ENCODE measurements at regions not wholly inside any gene's neighbourhood (a gene's known extent, or its start where the extent isn't known, plus 50 kb on each side); places are given as distances from the start of the nearest gene placed in this dataset.

- no peak for DNase-seq
- peaks cover 0 to 14% (median 2%) of the 10 kb centered on the region in 5 donors for H3K4me1 ChIP-seq (ENCODE audit: control insufficient read depth in 5 of 5, insufficient read depth in 5 of 5, low read length in 5 of 5)
Observed at GRCh38 chr22:23497016-23497885, 82.8 kb downstream of the IGLL1 start.

GRCh38 chr22:23496445-23496833, 83.7 kb downstream of the IGLL1 start:
- H3K4me1 ChIP-seq (ENCODE audit: control insufficient read depth in 5 of 5, insufficient read depth in 5 of 5, low read length in 5 of 5) = peaks cover 0 to 14% (median 2%) of the 10 kb centered on the region in 5 donors
- ATAC-seq (ENCODE audit: insufficient read depth, low FRiP score) (no peak), DNase-seq (no peak)
- no peaks in the 10 kb centered on the region for H3K36me3 ChIP-seq (ENCODE audit: control insufficient read depth in 4 of 4, insufficient read depth in 4 of 4, low read length in 4 of 4)
- no peaks in the 10 kb centered on the region for H3K9me3 ChIP-seq (ENCODE audit: control insufficient read depth in 4 of 4, insufficient read depth in 3 of 4, low read length in 3 of 4)
- H3K9ac ChIP-seq (ENCODE audit: insufficient read depth in 1 of 2, low read length in 2 of 2) = no peak overlapping the region
- 84 to 88% methylated on average over 3 of the region's 3 CpGs for WGBS, 2 donors
- no peak overlapping the region for H3K27ac ChIP-seq (ENCODE audit: low read depth in 1 of 2, low read length in 1 of 2)
- no peak overlapping the region for H3K4me3 ChIP-seq
- no peaks in the 10 kb centered on the region for H3K27me3 ChIP-seq (ENCODE audit: control insufficient read depth in 3 of 3, insufficient read depth in 3 of 3, low read length in 2 of 3)
- TF ChIP-seq, protein P1, sequence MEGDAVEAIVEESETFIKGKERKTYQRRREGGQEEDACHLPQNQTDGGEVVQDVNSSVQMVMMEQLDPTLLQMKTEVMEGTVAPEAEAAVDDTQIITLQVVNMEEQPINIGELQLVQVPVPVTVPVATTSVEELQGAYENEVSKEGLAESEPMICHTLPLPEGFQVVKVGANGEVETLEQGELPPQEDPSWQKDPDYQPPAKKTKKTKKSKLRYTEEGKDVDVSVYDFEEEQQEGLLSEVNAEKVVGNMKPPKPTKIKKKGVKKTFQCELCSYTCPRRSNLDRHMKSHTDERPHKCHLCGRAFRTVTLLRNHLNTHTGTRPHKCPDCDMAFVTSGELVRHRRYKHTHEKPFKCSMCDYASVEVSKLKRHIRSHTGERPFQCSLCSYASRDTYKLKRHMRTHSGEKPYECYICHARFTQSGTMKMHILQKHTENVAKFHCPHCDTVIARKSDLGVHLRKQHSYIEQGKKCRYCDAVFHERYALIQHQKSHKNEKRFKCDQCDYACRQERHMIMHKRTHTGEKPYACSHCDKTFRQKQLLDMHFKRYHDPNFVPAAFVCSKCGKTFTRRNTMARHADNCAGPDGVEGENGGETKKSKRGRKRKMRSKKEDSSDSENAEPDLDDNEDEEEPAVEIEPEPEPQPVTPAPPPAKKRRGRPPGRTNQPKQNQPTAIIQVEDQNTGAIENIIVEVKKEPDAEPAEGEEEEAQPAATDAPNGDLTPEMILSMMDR (IDR thresholded peaks at IDR 0.05; ENCODE audit: control extremely low read depth, extremely low read depth) = no peak

More at GRCh38 chr22:23497016-23497885, 82.8 kb downstream of the IGLL1 start:
- H3K36me3 ChIP-seq (ENCODE audit: control insufficient read depth in 4 of 4, insufficient read depth in 4 of 4, low read length in 4 of 4) = no peaks in the 10 kb centered on the region
- TF ChIP-seq, protein P1 (IDR thresholded peaks at IDR 0.05; ENCODE audit: control extremely low read depth, extremely low read depth) = no peak
- H3K27me3 ChIP-seq (ENCODE audit: control insufficient read depth in 3 of 3, insufficient read depth in 3 of 3, low read length in 2 of 3) = no peaks in the 10 kb centered on the region
- no peak overlapping the region for H3K9ac ChIP-seq (ENCODE audit: insufficient read depth in 1 of 2, low read length in 2 of 2)
- ATAC-seq (ENCODE audit: insufficient read depth, low FRiP score) = no peak
- H3K4me3 ChIP-seq = no peak overlapping the region
- 81 to 84% methylated on average over 6 of the region's 6 CpGs for WGBS, 2 donors
- H3K9me3 ChIP-seq (ENCODE audit: control insufficient read depth in 4 of 4, insufficient read depth in 3 of 4, low read length in 3 of 4) = no peaks in the 10 kb centered on the region
- H3K27ac ChIP-seq (ENCODE audit: low read depth in 1 of 2, low read length in 1 of 2) = no peak overlapping the region

- Histone ChIP-seq H3K36me3 (ENCODE audit: control insufficient read depth in 4 of 4, insufficient read depth in 4 of 4, low read length in 4 of 4) (no peaks in the 10 kb centered on the region), H3K4me3 (no peak overlapping the region), H3K9ac (ENCODE audit: insufficient read depth in 1 of 2, low read length in 2 of 2) (no peak overlapping the region), H3K9me3 (ENCODE audit: control insufficient read depth in 4 of 4, insufficient read depth in 3 of 4, low read length in 3 of 4) (no peaks in the 10 kb centered on the region), H3K27ac (ENCODE audit: low read depth in 1 of 2, low read length in 1 of 2) (no peak overlapping the region), H3K4me1 (ENCODE audit: control insufficient read depth in 5 of 5, insufficient read depth in 5 of 5, low read length in 5 of 5) (peaks cover 0 to 12% (median 2%) of the 10 kb centered on the region in 5 donors), H3K27me3 (ENCODE audit: control insufficient read depth in 3 of 3, insufficient read depth in 3 of 3, low read length in 2 of 3) (no peaks in the 10 kb centered on the region)
- WGBS, 2 donors = 43 to 58% methylated on average over 10 of the region's 10 CpGs
- ATAC-seq (ENCODE audit: insufficient read depth, low FRiP score) (no peak), DNase-seq (no peak)
- TF ChIP-seq, protein P1 (IDR thresholded peaks at IDR 0.05; ENCODE audit: control extremely low read depth, extremely low read depth) = no peak
Observed at GRCh38 chr22:23495614-23496444, 84.3 kb downstream of the IGLL1 start.

Data from lung (tissue), 11 donors.